Muscle layer of duodenum (tissue), 2 donors: ENCODE measurements at regions not wholly inside any gene's neighbourhood (a gene's known extent, or its start where the extent isn't known, plus 50 kb on each side); places are given as distances from the start of the nearest gene placed in this dataset.
"Not testable (repeated sequence)": the region's sequence is repeated elsewhere in the genome, so short reads cannot be mapped to it uniquely, and the experiment has no call there.

Source experiments
- H3K27ac ChIP-seq: one replicate; pipeline ENCODE4 v1.7.0; 2013; ENCODE audit warnings: mild to moderate bottlenecking, low read length
- H3K27me3 ChIP-seq: one replicate; pipeline ENCODE4 v1.7.0; 2013; ENCODE audit warnings: low read depth, mild to moderate bottlenecking, control low read depth, low read length
- H3K36me3 ChIP-seq, 2 donors: one replicate each; pipeline ENCODE4 v1.7.0; 2013; ENCODE audit warnings: low read length in 2 of 2, control low read depth in 1 of 2, mild to moderate bottlenecking in 1 of 2; ENCODE audit not compliant: insufficient read depth in 2 of 2, control insufficient read depth in 1 of 2
- H3K4me1 ChIP-seq, 2 donors: one replicate each; pipeline ENCODE4 v1.7.0; 2013; ENCODE audit warnings: low read length in 2 of 2, mild to moderate bottlenecking in 2 of 2, control low read depth in 1 of 2, moderate library complexity in 1 of 2; ENCODE audit not compliant: insufficient read depth in 2 of 2, control insufficient read depth in 1 of 2
- H3K4me3 ChIP-seq, 2 donors: one replicate each; pipeline ENCODE4 v1.7.0; 2013; ENCODE audit warnings: low read length in 2 of 2, low read depth in 1 of 2, mild to moderate bottlenecking in 1 of 2
- H3K9me3 ChIP-seq, 2 donors: one replicate each; pipeline ENCODE4 v1.7.0; 2013; ENCODE audit warnings: low read length in 2 of 2, control low read depth in 1 of 2, mild to moderate bottlenecking in 1 of 2; ENCODE audit not compliant: control insufficient read depth in 1 of 2
- donor health status: healthy.

DNA sequence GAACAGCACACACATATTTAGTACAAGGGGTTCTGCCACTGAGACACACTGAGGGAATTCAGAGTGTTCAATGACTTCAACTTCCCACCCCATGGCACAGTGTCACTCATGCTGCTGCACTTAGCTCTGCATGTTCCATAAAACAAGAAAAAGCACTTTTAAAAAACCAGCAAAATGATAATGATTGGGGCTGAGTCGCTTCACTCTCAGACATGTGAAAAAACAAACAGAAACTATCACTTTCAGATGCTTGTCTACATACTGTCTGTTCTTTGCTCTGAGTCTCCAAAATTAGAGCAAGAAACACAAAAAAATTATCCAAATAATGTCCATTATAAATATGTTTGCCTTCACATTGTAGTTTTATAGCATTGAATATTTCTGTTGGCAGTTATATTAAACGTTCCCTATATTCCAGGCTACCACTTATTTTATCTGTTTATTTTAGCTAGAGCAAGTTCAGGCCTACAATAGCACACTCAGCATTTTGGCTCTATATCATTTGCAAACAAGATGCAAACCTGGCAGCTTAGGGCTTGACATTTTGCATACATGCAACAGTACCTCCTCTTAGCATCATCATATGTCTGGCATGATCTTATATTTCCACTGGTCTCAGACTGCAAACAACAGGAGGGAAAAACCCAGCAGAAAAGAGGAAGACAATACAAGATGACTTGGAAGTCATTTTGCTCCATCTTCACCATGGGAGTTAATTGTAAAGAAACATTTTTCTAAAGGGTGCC lies 398.8 kb downstream of the HACE1 start:
- Histone ChIP-seq H3K27me3 (no peaks in the 10 kb centered on the region), H3K4me3 (no peak overlapping the region), H3K4me1 (no peaks in the 10 kb centered on the region), H3K27ac (no peak overlapping the region), H3K36me3 (no peaks in the 10 kb centered on the region), H3K9me3 (no peaks in the 10 kb centered on the region)

- H3K4me1 ChIP-seq: no peaks in the 10 kb centered on the region
- no peak overlapping the region for H3K4me3 ChIP-seq
- no peaks in the 10 kb centered on the region for H3K9me3 ChIP-seq
- no peaks in the 10 kb centered on the region for H3K36me3 ChIP-seq
- H3K27ac ChIP-seq: no peak overlapping the region
- H3K27me3 ChIP-seq: no peaks in the 10 kb centered on the region
These were observed 400.2 kb downstream of the HACE1 start for GRCh38 chr6:104459543-104459942.

- Histone ChIP-seq H3K9me3 (no peaks in the 10 kb centered on the region), H3K36me3 (no peaks in the 10 kb centered on the region), H3K4me3 (no peak overlapping the region), H3K4me1 (no peaks in the 10 kb centered on the region), H3K27me3 (no peaks in the 10 kb centered on the region), H3K27ac (no peak overlapping the region)
These were observed 409.8 kb downstream of the HACE1 start for GRCh38 chr6:104449918-104450317.

DNA sequence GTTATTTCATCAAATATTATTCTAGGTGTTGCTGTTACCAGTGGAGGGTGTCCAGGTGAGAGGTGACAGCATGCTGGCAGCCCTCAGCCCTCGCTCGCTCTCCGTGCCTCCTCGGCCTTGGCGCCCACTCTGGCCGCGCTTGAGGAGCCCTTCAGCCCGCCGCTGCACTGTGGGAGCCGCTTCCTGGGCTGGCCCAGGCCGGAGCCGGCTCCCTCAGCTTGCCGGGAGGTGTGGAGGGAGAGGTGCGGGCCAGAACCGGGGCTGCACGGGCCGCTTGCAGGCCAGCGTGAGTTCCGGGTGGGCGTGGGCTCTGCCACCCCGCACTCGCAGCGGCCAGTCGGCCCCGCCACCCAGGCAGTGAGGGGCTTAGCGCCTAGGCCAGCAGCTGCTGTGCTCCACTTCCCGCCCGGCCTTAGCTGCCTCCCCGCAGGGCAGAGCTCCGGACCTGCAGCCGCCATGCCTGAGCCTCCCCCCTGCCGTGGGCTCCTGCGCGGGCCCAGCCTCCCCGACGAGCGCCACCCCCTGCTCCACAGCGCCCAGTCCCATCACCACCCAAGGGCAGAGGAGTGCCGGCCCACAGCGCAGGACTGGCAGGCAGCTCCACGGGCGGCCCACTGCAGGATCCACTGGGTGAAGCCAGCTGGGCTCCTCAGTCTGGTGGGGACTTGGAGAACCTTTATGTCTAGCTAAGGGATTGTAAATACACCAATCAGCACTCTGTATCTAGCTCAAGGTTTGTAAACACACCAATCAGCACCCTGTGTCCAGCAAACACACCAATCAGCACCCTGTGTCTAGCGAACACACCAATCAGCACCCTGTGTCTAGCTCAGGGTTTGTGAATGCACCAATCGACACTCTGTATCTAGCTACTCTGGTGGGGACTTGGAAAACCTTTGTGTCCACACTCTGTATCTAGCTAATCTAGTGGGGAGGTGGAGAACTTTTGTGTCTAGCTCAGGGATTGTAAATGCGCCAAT lies 413.3 kb downstream of the HACE1 start:
- H3K4me3 ChIP-seq, H3K36me3 ChIP-seq, H3K27ac ChIP-seq, H3K9me3 ChIP-seq, H3K27me3 ChIP-seq, H3K4me1 ChIP-seq: not testable (repeated sequence)

- no peaks in the 10 kb centered on the region for H3K27me3 ChIP-seq
- no peaks in the 10 kb centered on the region for H3K36me3 ChIP-seq
- no peak overlapping the region for H3K27ac ChIP-seq
- H3K9me3 ChIP-seq: no peaks in the 10 kb centered on the region
- H3K4me3 ChIP-seq: no peak overlapping the region
- H3K4me1 ChIP-seq: no peaks in the 10 kb centered on the region
These were observed 425.2 kb downstream of the HACE1 start for GRCh38 chr6:104434519-104434918.

DNA sequence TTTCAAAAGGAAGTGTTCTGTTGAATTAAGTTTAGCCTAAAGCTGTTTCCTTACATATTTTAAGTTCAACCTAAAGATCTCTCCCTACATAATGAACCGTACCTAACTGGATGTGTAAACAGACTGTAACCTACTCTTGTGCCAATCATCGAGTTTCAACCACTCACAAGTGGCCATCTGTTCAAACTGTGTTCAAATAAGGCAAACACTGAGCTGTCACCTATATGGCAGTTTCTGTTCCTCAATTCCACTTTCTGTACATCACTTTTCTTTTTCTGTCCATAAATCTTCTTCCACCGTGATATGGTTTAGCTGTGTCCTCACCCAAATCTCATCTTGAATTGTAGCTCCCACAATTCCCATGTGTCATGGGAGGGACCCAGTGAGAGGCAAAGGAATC lies 428.6 kb downstream of the HACE1 start:
- Histone ChIP-seq H3K27ac (no peak overlapping the region), H3K27me3 (no peaks in the 10 kb centered on the region), H3K36me3 (no peaks in the 10 kb centered on the region), H3K9me3 (no peaks in the 10 kb centered on the region), H3K4me3 (no peak overlapping the region), H3K4me1 (no peaks in the 10 kb centered on the region)

DNA sequence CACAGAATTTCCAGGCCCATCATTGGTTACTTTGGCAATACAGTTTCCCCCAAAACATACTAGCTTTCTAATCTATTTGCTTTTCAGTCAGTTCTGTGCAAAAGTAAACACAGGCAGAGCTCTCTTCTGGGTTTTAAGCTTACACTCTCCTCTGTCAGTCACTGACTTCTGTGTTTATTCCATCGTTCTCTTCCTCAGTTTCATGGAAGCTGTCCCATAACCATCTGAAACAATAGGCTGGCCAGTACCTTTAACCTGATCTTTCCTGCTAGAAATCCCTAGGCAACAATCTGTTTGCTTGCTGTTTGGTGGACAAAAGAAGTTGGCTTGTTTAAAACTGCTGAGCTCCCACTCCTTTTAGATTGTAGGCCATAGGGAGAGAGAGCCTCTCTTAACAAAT lies 431.5 kb downstream of the HACE1 start:
- H3K27ac ChIP-seq: no peak overlapping the region
- H3K4me1 ChIP-seq: no peaks in the 10 kb centered on the region
- H3K27me3 ChIP-seq: no peaks in the 10 kb centered on the region
- no peak overlapping the region for H3K4me3 ChIP-seq
- H3K36me3 ChIP-seq: no peaks in the 10 kb centered on the region
- H3K9me3 ChIP-seq: no peaks in the 10 kb centered on the region

GRCh38 chr6:104423691-104424090 lies 436.0 kb downstream of the HACE1 start:
- H3K4me3 ChIP-seq: no peak overlapping the region
- no peaks in the 10 kb centered on the region for H3K9me3 ChIP-seq
- H3K27ac ChIP-seq: no peak overlapping the region
- H3K27me3 ChIP-seq: no peaks in the 10 kb centered on the region
- no peaks in the 10 kb centered on the region for H3K4me1 ChIP-seq
- H3K36me3 ChIP-seq: no peaks in the 10 kb centered on the region

DNA sequence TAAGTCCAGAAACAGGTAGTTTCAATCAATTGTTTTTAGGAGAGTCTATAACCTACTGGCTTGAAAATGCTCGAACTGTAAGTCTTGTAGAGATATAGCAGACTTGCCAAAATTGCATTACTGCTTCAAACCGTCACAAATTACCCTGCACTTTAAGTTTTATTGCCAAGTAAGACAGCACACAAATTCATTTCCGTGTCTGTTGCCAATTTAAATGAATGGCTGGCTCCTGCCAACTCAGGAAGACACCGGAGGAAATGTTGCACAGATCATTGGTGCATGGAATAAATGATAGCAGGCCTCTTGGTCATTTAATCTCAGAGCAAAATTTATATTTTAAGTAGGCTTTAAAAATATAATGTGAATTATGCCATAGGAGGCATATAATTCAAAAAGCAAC lies 438.1 kb downstream of the HACE1 start:
- Histone ChIP-seq H3K36me3 (no peaks in the 10 kb centered on the region), H3K4me3 (no peak overlapping the region), H3K4me1 (no peaks in the 10 kb centered on the region), H3K27ac (no peak overlapping the region), H3K27me3 (no peaks in the 10 kb centered on the region), H3K9me3 (no peaks in the 10 kb centered on the region)

DNA sequence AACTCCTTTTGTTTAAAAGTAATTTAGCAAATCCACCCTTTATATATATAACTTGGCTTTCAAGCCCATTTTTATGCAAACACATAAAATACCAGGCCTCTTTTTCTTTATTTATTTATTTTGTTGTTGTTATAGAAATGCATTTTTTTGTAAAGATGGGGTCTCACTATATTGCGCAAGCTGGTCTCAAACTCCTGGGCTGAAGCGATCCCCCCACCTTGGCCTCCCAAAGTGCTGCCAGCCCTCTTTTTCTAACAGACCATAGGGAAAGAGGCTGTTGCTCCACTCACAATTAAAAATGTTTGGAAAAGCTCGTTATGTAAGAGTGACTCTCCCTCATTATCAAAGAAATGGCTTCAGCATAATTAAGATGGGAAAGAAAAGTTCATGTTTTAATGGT lies 440.9 kb downstream of the HACE1 start:
- Histone ChIP-seq H3K9me3 (no peaks in the 10 kb centered on the region), H3K27ac (no peak overlapping the region), H3K36me3 (no peaks in the 10 kb centered on the region), H3K4me3 (no peak overlapping the region), H3K4me1 (no peaks in the 10 kb centered on the region), H3K27me3 (no peaks in the 10 kb centered on the region)

GRCh38 chr6:104418125-104418524 lies 441.6 kb downstream of the HACE1 start:
- H3K9me3 ChIP-seq: no peaks in the 10 kb centered on the region
- H3K27me3 ChIP-seq: no peaks in the 10 kb centered on the region
- no peaks in the 10 kb centered on the region for H3K36me3 ChIP-seq
- H3K27ac ChIP-seq: no peak overlapping the region
- H3K4me3 ChIP-seq: no peak overlapping the region
- H3K4me1 ChIP-seq: no peaks in the 10 kb centered on the region
